Heart left ventricle (tissue), 16 donors: ENCODE measurements at regions not wholly inside any gene's neighbourhood (a gene's known extent, or its start where the extent isn't known, plus 50 kb on each side); places are given as distances from the start of the nearest gene placed in this dataset.

Experiments
- ATAC-seq, 4 donors: fragments of 200-7000 bp; cut with Tn5 transposase; one replicate each; pipeline ENCODE4 v1.9.1; 2020 to 2022; ENCODE audit warnings: moderate library complexity in 4 of 4, mild to moderate bottlenecking in 3 of 4, moderate number of reproducible peaks in 1 of 4
- DNase-seq, 5 donors: peaks; one replicate each; pipeline ENCODE4 v3.0.0-alpha.2; 2020
- H3K27ac ChIP-seq, 12 donors: fragments of 200-600 bp; sonication (generic) in 4 of 12; one replicate each; pipeline versions ENCODE4 v1.5.0 to v1.8.0; 2016 to 2022; ENCODE audit warnings: mild to moderate bottlenecking in 2 of 12
- H3K27me3 ChIP-seq, 9 donors: fragments of 200-600 bp; sonication (generic) in 2 of 9; one replicate each; pipeline versions ENCODE4 v1.5.1 to v1.8.0; 2016 to 2022; ENCODE audit warnings: mild to moderate bottlenecking in 3 of 9
- H3K36me3 ChIP-seq, 9 donors: fragments of 200-600 bp; sonication (generic) in 2 of 9; one replicate each; pipeline versions ENCODE4 v1.5.0 to v1.8.0; 2018 to 2022; ENCODE audit warnings: mild to moderate bottlenecking in 2 of 9
- H3K4me1 ChIP-seq, 12 donors: fragments of 200-600 bp; sonication (generic) in 4 of 12; one replicate each; pipeline versions ENCODE4 v1.5.0 to v1.8.0; 2016 to 2022; ENCODE audit warnings: mild to moderate bottlenecking in 3 of 12
- H3K4me3 ChIP-seq, 12 donors: fragments of 200-600 bp; sonication (generic) in 4 of 12; one replicate each; pipeline versions ENCODE4 v1.5.0 to v1.8.0; 2017 to 2022; ENCODE audit warnings: mild to moderate bottlenecking in 9 of 12, moderate library complexity in 4 of 12
- H3K9me3 ChIP-seq, 12 donors: fragments of 200-600 bp; sonication (generic) in 4 of 12; one replicate each; pipeline versions ENCODE4 v1.5.0 to v1.8.0; 2016 to 2022; ENCODE audit warnings: mild to moderate bottlenecking in 1 of 12
- CTCF ChIP-seq, 12 donors: fragments of 200-600 bp; sonication (generic) in 4 of 12; IDR thresholded peaks; one replicate each; pipeline versions ENCODE4 v1.5.0 to v1.8.0; 2018 to 2022; ENCODE audit warnings: antibody characterized with exemption in 12 of 12, mild to moderate bottlenecking in 5 of 12
- POLR2A ChIP-seq, 2 donors: fragments of 450-650 bp; IDR thresholded peaks; one replicate each; pipeline ENCODE4 v1.6.1; 2017; ENCODE audit warnings: antibody characterized with exemption in 2 of 2, mild to moderate bottlenecking in 2 of 2, moderate library complexity in 2 of 2
- WGBS, 4 donors: extraction: QIAGEN DNeasy Blood & Tissue Kit in 2 of 4; methylation state at CpG; one replicate each; pipeline versions ENCODE4 v1.1.5 to v1.1.7; 2013 to 2018; 5-methylcytosine and 5-hydroxymethylcytosine counted together
- intact Hi-C, 10 donors: fragments of 100-400 bp; cut with DNase I; formaldehyde crosslinking; loops; one replicate each; pipeline versions ENCODE4 v1.11.1 to v1.14.2; 2022
- donor health status: ischemic (EF 13 %, LVEDD 7.1; RV severe dilation, severe dysfunction).
- donor health status: healthy with polysubstance abuse.
- donor health status: DM: no; HTN: yes; CAD: no.
- donor health status: DM: no; HTN: no; CAD: no.
- donor health status: ischemic (EF 25% LVEDD 6.9; RV normal size, moderate dysfunction).
- donor health status: ischemic (EF 25% LVEDD 5.7; RV mildly dilated, moderate dysfunction).
- donor health status: healthy.
- donor health status: DM: yes; HTN: yes; CAD: no.
- donor health status: ischemic (EF 35%, LVEDD 5.7; RV mildly dilated, moderate dysfunction).
- donor health status: nonischemic (EF 11% LVEDD 7.7; RV severe dilation, severe dysfunction).
- donor health status: DM: yes; HTN: yes; CAD: no.
- donor health status: PGD.
- donor health status: ischemic (EF 29% LVEDD 5.4; RV normal size, mild dysfunction).
- donor health status: nonischemic (EF 23%, LVEDD 6.1; RV moderate dilation, normal function).

DNA sequence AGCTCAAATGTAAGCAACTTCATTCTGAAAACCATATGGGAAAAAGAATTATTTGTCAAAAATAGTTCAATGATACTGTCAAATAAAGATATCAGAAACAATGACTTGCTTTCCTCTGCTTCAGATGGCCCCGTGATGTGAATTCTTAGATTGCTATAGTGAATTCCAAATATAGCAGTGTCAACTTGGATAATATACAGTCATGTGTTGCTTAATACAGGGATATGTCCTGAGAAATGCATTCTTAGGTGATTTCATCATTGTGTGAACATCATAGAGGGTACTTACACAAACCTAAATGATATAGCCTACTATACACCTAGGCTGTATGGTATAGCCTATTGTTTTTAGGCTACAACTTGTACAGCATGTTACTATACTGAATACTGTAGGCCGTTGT lies 108.7 kb upstream of the MIS18BP1 start:
- DNase-seq, result no peak
- Histone ChIP-seq H3K36me3 (no peaks in the 10 kb centered on the region), H3K27ac (no peak overlapping the region), H3K27me3 (no peaks in the 10 kb centered on the region), H3K4me1 (peaks cover 0 to 4% (median 0%) of the 10 kb centered on the region in 12 donors), H3K9me3 (no peaks in the 10 kb centered on the region), H3K4me3 (no peak overlapping the region)
- ATAC-seq, result peak in 1 of 4 donors; percentile 44
- 52 to 60% (median 56%) methylated on average over 2 of the region's 2 CpGs for WGBS, 4 donors
- no peak for TF ChIP-seq POLR2A (IDR thresholded peaks at IDR 0.05)
- TF ChIP-seq CTCF (IDR thresholded peaks at IDR 0.05), result no peak
- intact Hi-C loops, result no loop called here

DNA sequence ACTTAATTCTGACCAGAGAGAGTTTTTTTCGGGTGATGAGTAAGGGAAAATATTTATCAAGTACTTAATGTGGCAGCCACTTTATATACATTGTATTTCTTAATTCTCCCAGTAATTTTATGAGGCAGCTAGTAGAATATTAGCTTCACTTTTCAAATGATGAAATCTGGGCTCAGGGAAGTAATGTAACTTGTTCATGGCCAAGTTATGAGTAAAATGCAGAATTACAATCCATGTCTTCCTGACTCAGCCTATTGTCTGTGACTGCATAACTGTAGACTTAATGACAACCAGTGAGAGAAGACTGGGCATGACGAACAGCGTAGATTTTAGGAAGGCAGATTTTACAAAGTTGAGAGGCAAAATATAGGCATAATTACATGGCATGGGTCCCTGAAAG lies 106.7 kb upstream of the MIS18BP1 start:
- Histone ChIP-seq H3K36me3 (no peaks in the 10 kb centered on the region), H3K9me3 (no peaks in the 10 kb centered on the region), H3K27ac (no peak overlapping the region), H3K4me1 (peaks cover 0 to 4% (median 0%) of the 10 kb centered on the region in 12 donors), H3K4me3 (no peak overlapping the region), H3K27me3 (no peaks in the 10 kb centered on the region)
- intact Hi-C loops, result no loop called here
- no peak for ATAC-seq
- TF ChIP-seq CTCF (IDR thresholded peaks at IDR 0.05), result no peak
- TF ChIP-seq POLR2A (IDR thresholded peaks at IDR 0.05), result no peak
- WGBS, 4 donors, result 76 to 86% (median 83%) methylated on average over 3 of the region's 3 CpGs
- no peak for DNase-seq

- Histone ChIP-seq H3K9me3 (peaks cover 0 to 33% (median 6%) of the 10 kb centered on the region in 12 donors), H3K36me3 (no peaks in the 10 kb centered on the region), H3K27me3 (no peaks in the 10 kb centered on the region), H3K4me3 (no peak overlapping the region), H3K4me1 (peaks cover 0 to 12% (median 3%) of the 10 kb centered on the region in 12 donors), H3K27ac (no peak overlapping the region)
- intact Hi-C loops, result no loop called here
- TF ChIP-seq POLR2A (IDR thresholded peaks at IDR 0.05) (no peak), CTCF (IDR thresholded peaks at IDR 0.05) (no peak)
- DNase-seq, result peak in 2 of 5 donors; percentile 8 to 25
- ATAC-seq, result peak; percentile 83 to 91 (median 85)
- 17 to 31% (median 29%) methylated on average over 4 of the region's 4 CpGs for WGBS, 4 donors
Measured at GRCh38 chr14:45332360-45332988, 79.5 kb upstream of the MIS18BP1 start.

DNA sequence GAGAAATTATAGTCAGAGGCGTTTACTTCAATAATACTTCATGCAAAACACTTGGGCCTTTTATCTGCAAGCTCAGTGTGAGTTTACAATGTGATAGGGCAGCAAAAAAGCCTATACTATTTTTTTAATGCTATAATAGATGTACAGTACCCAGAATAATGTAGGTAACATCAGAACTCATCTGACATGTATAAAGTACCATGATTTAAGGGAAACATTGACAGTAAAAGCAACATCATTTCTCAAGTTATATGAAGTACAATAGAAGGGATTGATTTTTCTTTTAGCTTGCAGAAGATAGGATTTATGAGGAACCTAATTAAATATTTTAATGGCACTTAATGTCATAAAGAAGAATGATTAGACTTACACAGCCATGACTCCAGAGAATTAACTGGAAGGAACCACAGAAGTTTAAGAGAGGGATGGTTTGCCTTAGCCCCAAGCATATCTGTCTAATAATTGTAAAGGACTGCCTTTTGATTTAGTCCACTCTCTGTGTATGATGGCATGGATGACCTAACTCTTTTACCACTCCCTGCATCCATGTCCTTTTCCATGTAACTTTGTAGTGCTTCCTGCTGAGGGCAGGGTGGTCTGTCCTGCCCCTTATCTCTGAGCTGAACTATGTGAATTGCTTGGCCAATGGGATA lies 55.9 kb upstream of the MIS18BP1 start:
- no peaks in the 10 kb centered on the region for H3K4me1 ChIP-seq
- ATAC-seq (no peak), DNase-seq (no peak)
- TF ChIP-seq CTCF (IDR thresholded peaks at IDR 0.05) (no peak), POLR2A (IDR thresholded peaks at IDR 0.05) (no peak)
- H3K27me3 ChIP-seq, result no peaks in the 10 kb centered on the region
- H3K36me3 ChIP-seq, result no peaks in the 10 kb centered on the region
- H3K4me3 ChIP-seq, result no peak overlapping the region
- 74 to 89% (median 85%) methylated on average over 1 of the region's 1 CpG for WGBS, 4 donors
- intact Hi-C loops, result no loop called here
- H3K9me3 ChIP-seq, result peaks cover 0 to 15% (median 2%) of the 10 kb centered on the region in 12 donors
- H3K27ac ChIP-seq, result no peak overlapping the region
